CD8-positive, alpha-beta memory T cell (primary cell): ENCODE measurements at regions not wholly inside any gene's neighbourhood (a gene's known extent, or its start where the extent isn't known, plus 50 kb on each side); places are given as distances from the start of the nearest gene placed in this dataset.

ENCODE experiments used
- CTCF ChIA-PET: fragments of 350-600 bp; sonication (Branson Sonifier 250); formaldehyde crosslinking; loops from one replicate; lab custom pipeline; 2021; ENCODE audit warnings: antibody characterized with exemption; lab: Charles Lee
- POLR2A ChIA-PET: fragments of 350-600 bp; sonication (Branson Sonifier 250); formaldehyde crosslinking; loops from one replicate; lab custom pipeline; 2021; ENCODE audit warnings: antibody characterized with exemption; lab: Charles Lee
- DNase-seq, 5 donors: peaks; one replicate each; pipeline versions ENCODE4 v3.0.0 to v3.0.0-alpha.2; 2020 to 2022; ENCODE audit warnings: mixed read lengths in 1 of 5
- H3K27ac ChIP-seq: one replicate; pipeline ENCODE4 v1.7.0; 2013; ENCODE audit warnings: low read depth, mild to moderate bottlenecking, low read length, moderate library complexity
- H3K27me3 ChIP-seq: 2 replicates; pipeline ENCODE4 v1.7.0; 2013; ENCODE audit warnings: low read length, mild to moderate bottlenecking; ENCODE audit not compliant: insufficient read depth, poor library complexity, severe bottlenecking
- H3K36me3 ChIP-seq: 2 replicates; pipeline ENCODE4 v1.7.0; 2013; ENCODE audit warnings: mild to moderate bottlenecking, low read length, moderate library complexity; ENCODE audit not compliant: insufficient read depth
- H3K4me1 ChIP-seq: 2 replicates; pipeline ENCODE4 v1.7.0; 2013; ENCODE audit warnings: mild to moderate bottlenecking, low read length, moderate library complexity; ENCODE audit not compliant: insufficient read depth
- H3K4me3 ChIP-seq: 2 replicates; pipeline ENCODE4 v1.7.0; 2013; ENCODE audit warnings: mild to moderate bottlenecking, low read length
- H3K9me3 ChIP-seq: 2 replicates; pipeline ENCODE4 v1.7.0; 2013; ENCODE audit warnings: mild to moderate bottlenecking, low read length
- H3K27ac Mint-ChIP-seq, 8 donors: one replicate each; pipeline ENCODE4 v1.8.0; 2020 to 2021; ENCODE audit warnings: mixed read lengths in 8 of 8, mild to moderate bottlenecking in 6 of 8, inconsistent platforms in 3 of 8, moderate library complexity in 3 of 8
- H3K27me3 Mint-ChIP-seq, 2 donors: one replicate each; pipeline ENCODE4 v1.8.0; 2020 to 2021; ENCODE audit warnings: mixed read lengths in 2 of 2, mild to moderate bottlenecking in 1 of 2, moderate library complexity in 1 of 2
- H3K36me3 Mint-ChIP-seq, 3 donors: one replicate each; pipeline ENCODE4 v1.8.0; 2020 to 2021; ENCODE audit warnings: mixed read lengths in 3 of 3, inconsistent platforms in 1 of 3, mild to moderate bottlenecking in 1 of 3
- H3K4me1 Mint-ChIP-seq, 3 donors: one replicate each; pipeline ENCODE4 v1.8.0; 2020 to 2021; ENCODE audit warnings: mixed read lengths in 3 of 3, inconsistent platforms in 1 of 3, mild to moderate bottlenecking in 1 of 3
- H3K4me3 Mint-ChIP-seq, 7 donors: one replicate each; pipeline ENCODE4 v1.8.0; 2020 to 2021; ENCODE audit warnings: mixed read lengths in 7 of 7, mild to moderate bottlenecking in 6 of 7, moderate library complexity in 4 of 7, inconsistent platforms in 2 of 7
- H3K9me3 Mint-ChIP-seq, 5 donors: one replicate each; pipeline ENCODE4 v1.8.0; 2020 to 2022; ENCODE audit warnings: mixed read lengths in 5 of 5, mild to moderate bottlenecking in 3 of 5, moderate library complexity in 2 of 5, inconsistent platforms in 1 of 5

DNA sequence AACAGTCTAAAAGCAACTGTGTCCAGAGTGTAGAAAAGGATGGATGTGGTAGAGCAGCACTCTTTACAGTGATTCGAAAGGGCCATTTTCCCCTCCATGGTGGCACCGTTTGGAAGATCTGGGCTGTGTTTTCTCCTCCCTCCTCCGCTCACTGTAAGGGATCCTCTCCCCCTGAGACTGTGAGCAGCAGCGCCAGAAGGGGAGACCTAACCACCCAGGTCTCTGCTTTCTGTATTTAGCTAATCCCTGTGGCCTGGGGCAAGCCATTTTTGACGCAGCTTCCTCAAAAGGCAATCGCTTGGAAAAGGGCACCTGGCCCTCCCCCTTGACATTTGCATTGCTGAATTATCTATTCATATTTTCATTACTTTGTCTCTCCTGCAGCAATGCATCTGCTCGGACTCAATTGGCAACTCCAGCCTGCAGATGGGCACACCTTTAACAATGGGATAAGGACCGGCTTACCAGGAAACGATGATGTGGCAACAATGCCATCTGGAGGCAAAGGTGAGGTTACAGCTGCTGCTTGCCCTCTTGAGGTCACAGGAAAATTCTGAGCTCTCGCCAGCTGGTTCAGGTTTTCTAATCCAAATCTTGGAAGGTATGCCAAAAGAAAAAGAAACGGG, 244.3 kb upstream of the WWC1 start:
- H3K4me3 Mint-ChIP-seq: no peak overlapping the region

DNA sequence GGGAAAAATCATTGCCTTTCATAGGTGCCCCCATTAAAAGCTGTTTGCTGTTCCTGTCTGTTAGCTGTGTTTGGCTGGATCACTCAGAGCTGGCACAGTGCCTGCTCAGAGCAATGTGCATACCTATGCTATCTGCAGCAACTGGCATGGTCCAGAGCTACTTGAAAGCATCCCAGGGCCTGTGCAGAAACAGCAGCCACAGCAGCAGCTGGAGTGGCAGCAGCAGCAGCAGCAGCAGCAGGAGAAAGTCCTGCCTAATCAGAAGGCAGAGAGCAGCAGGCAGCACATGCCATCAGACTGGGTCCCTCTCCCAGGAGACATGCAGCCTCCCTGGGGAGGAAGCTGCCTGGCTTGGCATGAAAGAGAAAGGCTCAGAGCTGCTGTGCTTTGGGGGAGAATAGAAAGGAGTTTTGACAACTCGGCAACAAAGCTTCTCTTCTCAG, 243.8 kb upstream of the WWC1 start:
- Mint-ChIP-seq H3K4me1 (no peaks in the 10 kb centered on the region), H3K27ac (no peak overlapping the region), H3K9me3 (peaks cover 0 to 3% (median 0%) of the 10 kb centered on the region in 5 donors), H3K36me3 (no peaks in the 10 kb centered on the region), H3K27me3 (no peaks in the 10 kb centered on the region), H3K4me3 (no peak overlapping the region)
- ChIA-PET CTCF (no interaction called here), POLR2A (no interaction called here)
- Histone ChIP-seq H3K4me3 (no peak overlapping the region), H3K27ac (no peak overlapping the region), H3K9me3 (no peaks in the 10 kb centered on the region), H3K36me3 (no peaks in the 10 kb centered on the region), H3K4me1 (no peaks in the 10 kb centered on the region), H3K27me3 (no peaks in the 10 kb centered on the region)
- no peak for DNase-seq

More for the DNA sequence above, 244.3 kb upstream of the WWC1 start:
- CTCF ChIA-PET: no interaction called here
- Histone ChIP-seq H3K4me3 (no peak overlapping the region), H3K27me3 (no peaks in the 10 kb centered on the region), H3K9me3 (no peaks in the 10 kb centered on the region), H3K27ac (no peak overlapping the region), H3K36me3 (no peaks in the 10 kb centered on the region), H3K4me1 (no peaks in the 10 kb centered on the region)
- no peaks in the 10 kb centered on the region for H3K36me3 Mint-ChIP-seq
- H3K4me1 Mint-ChIP-seq: no peaks in the 10 kb centered on the region
- POLR2A ChIA-PET: no interaction called here
- peaks cover 0 to 3% (median 0%) of the 10 kb centered on the region in 5 donors for H3K9me3 Mint-ChIP-seq
- H3K27ac Mint-ChIP-seq: no peak overlapping the region
- no peak for DNase-seq
- no peaks in the 10 kb centered on the region for H3K27me3 Mint-ChIP-seq

DNA sequence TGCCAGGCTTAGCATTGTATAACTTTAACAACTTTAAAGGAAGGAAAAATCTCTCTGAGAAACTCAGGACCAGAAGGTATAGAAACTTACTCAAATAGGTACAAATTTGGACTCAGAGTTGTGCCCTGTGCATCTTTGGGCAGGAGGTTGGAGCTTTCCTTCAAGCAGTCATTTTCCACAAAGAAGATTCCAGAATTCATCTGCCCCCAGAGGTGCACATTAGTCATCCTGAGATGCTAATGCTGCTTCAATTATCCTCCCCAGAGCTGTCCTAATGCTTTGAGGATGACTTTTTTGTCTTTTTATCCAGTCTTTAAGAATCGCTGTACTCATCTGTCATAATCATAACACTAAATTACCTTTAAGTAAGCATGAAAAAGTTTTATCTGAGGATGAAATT, 243.0 kb upstream of the WWC1 start:
- no peak overlapping the region for H3K27ac ChIP-seq
- H3K27me3 Mint-ChIP-seq: no peaks in the 10 kb centered on the region
- no peak overlapping the region for H3K27ac Mint-ChIP-seq
- peaks cover 0 to 3% (median 0%) of the 10 kb centered on the region in 5 donors for H3K9me3 Mint-ChIP-seq
- H3K4me3 ChIP-seq: no peak overlapping the region
- H3K4me3 Mint-ChIP-seq: no peak overlapping the region
- no peaks in the 10 kb centered on the region for H3K4me1 Mint-ChIP-seq
- POLR2A ChIA-PET: no interaction called here
- DNase-seq: no peak
- no peaks in the 10 kb centered on the region for H3K9me3 ChIP-seq
- no peaks in the 10 kb centered on the region for H3K27me3 ChIP-seq
- no peaks in the 10 kb centered on the region for H3K36me3 ChIP-seq
- H3K36me3 Mint-ChIP-seq: no peaks in the 10 kb centered on the region
- H3K4me1 ChIP-seq: no peaks in the 10 kb centered on the region
- CTCF ChIA-PET: no interaction called here

DNA sequence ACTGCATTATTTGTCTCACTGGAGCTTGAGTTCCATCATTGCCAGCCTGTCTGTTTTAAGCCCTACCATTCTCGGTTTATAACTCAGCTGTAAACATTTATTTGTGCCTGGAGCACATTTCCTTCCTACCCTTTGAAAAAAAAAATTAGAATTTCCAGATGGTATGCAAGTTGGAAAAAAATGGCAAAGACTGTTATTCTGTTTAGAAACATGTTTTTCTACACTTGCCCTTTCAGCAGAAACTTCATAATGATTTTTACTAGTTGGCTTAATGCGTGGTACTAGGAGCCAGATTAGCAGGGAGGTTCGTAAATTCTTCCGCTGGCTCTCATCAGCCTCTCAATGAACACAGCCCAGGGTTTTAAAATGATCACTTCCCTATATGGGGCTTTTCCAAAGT, 238.8 kb upstream of the WWC1 start:
- ChIA-PET CTCF (no interaction called here), POLR2A (no interaction called here)
- Mint-ChIP-seq H3K4me3 (no peak overlapping the region), H3K27me3 (no peaks in the 10 kb centered on the region), H3K36me3 (no peaks in the 10 kb centered on the region), H3K4me1 (no peaks in the 10 kb centered on the region), H3K9me3 (peaks cover 0 to 3% (median 0%) of the 10 kb centered on the region in 5 donors), H3K27ac (no peak overlapping the region)
- no peak overlapping the region for H3K4me3 ChIP-seq
- no peaks in the 10 kb centered on the region for H3K9me3 ChIP-seq
- no peak for DNase-seq
- no peaks in the 10 kb centered on the region for H3K27me3 ChIP-seq
- H3K36me3 ChIP-seq: no peaks in the 10 kb centered on the region
- H3K4me1 ChIP-seq: no peaks in the 10 kb centered on the region
- no peak overlapping the region for H3K27ac ChIP-seq

DNA sequence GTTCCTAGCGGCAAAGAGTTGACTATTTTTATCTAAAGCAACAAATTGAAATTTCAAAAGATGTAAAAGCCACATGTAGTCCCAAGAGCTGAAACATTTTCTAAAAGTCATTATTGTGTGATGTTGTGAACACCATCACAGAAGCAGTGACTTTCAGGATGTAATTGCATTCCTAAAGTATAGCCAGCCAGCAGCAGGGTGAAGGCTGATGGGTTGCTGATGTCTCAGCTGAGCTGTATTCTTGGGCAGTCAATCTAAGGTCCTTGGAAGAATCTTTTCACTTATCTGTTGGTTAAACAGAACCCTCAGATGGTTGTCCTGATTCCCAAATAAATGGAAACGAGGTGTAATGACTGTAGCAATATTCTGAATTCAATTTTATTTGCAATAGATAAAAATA, 237.4 kb upstream of the WWC1 start:
- no peaks in the 10 kb centered on the region for H3K36me3 ChIP-seq
- H3K27ac ChIP-seq: no peak overlapping the region
- H3K4me3 Mint-ChIP-seq: no peak overlapping the region
- H3K4me1 ChIP-seq: no peaks in the 10 kb centered on the region
- peaks cover 0 to 3% (median 0%) of the 10 kb centered on the region in 3 donors for H3K36me3 Mint-ChIP-seq
- H3K4me3 ChIP-seq: no peak overlapping the region
- DNase-seq: no peak
- peaks cover 0 to 5% (median 0%) of the 10 kb centered on the region in 5 donors for H3K9me3 Mint-ChIP-seq
- H3K4me1 Mint-ChIP-seq: no peaks in the 10 kb centered on the region
- CTCF ChIA-PET: no interaction called here
- H3K9me3 ChIP-seq: no peaks in the 10 kb centered on the region
- H3K27me3 ChIP-seq: no peaks in the 10 kb centered on the region
- H3K27ac Mint-ChIP-seq: no peak overlapping the region
- no peaks in the 10 kb centered on the region for H3K27me3 Mint-ChIP-seq
- POLR2A ChIA-PET: no interaction called here

DNA sequence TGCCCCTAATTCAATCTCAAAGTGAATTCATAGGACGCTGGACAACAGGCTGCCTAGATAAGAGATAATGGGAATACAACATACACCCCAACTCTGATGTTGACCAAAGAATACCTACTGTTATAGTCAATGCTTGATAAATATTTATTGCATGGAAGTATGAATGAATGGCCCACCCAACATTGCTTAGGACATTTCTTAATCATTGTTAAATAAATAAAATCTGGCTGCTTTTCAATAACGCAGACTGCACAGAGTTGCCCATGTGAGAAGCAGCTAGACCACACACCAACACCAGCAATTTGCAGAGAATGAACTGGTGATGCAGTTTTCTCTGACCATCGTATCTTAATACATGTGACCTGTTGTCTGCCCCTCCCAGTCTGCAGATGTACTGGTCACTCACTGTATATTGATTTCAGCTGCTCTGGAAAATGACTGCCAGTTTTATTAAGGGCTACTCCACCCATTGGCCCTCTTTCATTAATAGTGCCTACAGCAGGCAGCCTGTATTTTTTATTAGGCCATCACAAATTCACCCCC, 236.2 kb upstream of the WWC1 start:
- Mint-ChIP-seq H3K36me3 (peaks cover 0 to 3% (median 0%) of the 10 kb centered on the region in 3 donors), H3K4me3 (no peak overlapping the region), H3K9me3 (peaks cover 0 to 3% (median 0%) of the 10 kb centered on the region in 5 donors), H3K27me3 (no peaks in the 10 kb centered on the region), H3K4me1 (no peaks in the 10 kb centered on the region), H3K27ac (no peak overlapping the region)
- Histone ChIP-seq H3K4me1 (no peaks in the 10 kb centered on the region), H3K36me3 (no peaks in the 10 kb centered on the region), H3K27me3 (no peaks in the 10 kb centered on the region), H3K27ac (no peak overlapping the region), H3K9me3 (no peaks in the 10 kb centered on the region), H3K4me3 (no peak overlapping the region)
- no peak for DNase-seq
- CTCF ChIA-PET: no interaction called here
- POLR2A ChIA-PET: no interaction called here

DNA sequence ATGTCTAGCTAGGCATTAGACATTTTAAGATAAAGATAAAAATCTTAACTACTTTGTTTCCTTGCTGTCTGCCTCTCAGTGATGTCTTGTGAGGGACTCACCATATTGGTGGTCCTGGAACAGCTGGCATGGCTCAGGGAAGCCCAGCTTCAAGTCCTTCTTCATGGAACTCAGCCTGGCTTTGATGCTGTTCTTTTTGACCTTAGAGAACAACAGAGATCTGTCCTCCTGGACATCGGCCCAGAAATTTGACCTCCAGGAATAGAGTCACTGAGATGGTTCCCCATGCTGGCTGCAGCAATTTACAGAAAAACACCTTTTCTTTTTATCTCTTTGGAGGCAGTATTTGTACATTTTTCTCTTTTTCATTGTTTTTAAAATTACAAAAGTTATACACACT, 235.5 kb upstream of the WWC1 start:
- no peaks in the 10 kb centered on the region for H3K4me1 Mint-ChIP-seq
- H3K9me3 ChIP-seq: no peaks in the 10 kb centered on the region
- H3K27ac ChIP-seq: no peak overlapping the region
- peaks cover 0 to 3% (median 0%) of the 10 kb centered on the region in 3 donors for H3K36me3 Mint-ChIP-seq
- CTCF ChIA-PET: no interaction called here
- no peaks in the 10 kb centered on the region for H3K36me3 ChIP-seq
- POLR2A ChIA-PET: no interaction called here
- H3K4me1 ChIP-seq: no peaks in the 10 kb centered on the region
- DNase-seq: no peak
- no peaks in the 10 kb centered on the region for H3K27me3 Mint-ChIP-seq
- no peak overlapping the region for H3K4me3 ChIP-seq
- H3K4me3 Mint-ChIP-seq: no peak overlapping the region
- H3K27me3 ChIP-seq: no peaks in the 10 kb centered on the region
- H3K9me3 Mint-ChIP-seq: peaks cover 0 to 3% (median 0%) of the 10 kb centered on the region in 5 donors
- no peak overlapping the region for H3K27ac Mint-ChIP-seq

DNA sequence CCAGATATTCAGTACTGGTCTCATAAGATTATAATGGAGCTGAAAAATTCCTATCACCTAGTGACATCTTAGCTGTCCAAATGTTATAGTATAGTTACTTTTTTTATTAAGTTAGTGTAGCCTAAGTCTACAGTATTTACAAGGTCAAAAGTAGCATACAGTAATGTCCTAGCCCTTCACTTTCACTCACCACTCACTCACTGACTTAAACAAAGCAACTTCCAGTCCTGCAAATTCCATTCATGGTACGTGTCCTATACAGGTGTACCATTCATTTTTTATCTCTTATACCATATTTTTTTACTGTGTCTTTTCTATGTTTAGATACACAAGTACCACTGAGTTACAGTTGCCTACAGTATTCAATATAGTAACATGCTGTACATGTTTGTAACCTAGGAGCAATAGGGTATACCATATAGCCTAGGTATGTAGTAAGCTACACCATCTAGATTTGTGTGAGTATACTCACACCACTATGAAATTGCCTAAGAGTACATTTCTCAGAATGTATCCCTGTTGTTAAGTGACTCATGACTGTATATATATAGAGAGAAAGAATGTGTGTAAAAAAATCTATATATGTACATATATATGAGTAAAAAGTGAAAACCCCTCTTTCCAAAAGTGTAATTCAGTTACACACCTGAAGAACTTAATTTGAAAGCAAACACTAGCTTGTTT, 234.8 kb upstream of the WWC1 start:
- H3K4me1 ChIP-seq: no peaks in the 10 kb centered on the region
- H3K36me3 Mint-ChIP-seq: peaks cover 0 to 3% (median 0%) of the 10 kb centered on the region in 3 donors
- no peaks in the 10 kb centered on the region for H3K27me3 ChIP-seq
- no peak overlapping the region for H3K4me3 ChIP-seq
- peaks cover 0 to 3% (median 0%) of the 10 kb centered on the region in 5 donors for H3K9me3 Mint-ChIP-seq
- H3K4me1 Mint-ChIP-seq: no peaks in the 10 kb centered on the region
- H3K27ac ChIP-seq: no peak overlapping the region
- H3K27ac Mint-ChIP-seq: no peak overlapping the region
- ChIA-PET CTCF (no interaction called here), POLR2A (no interaction called here)
- no peaks in the 10 kb centered on the region for H3K27me3 Mint-ChIP-seq
- no peak overlapping the region for H3K4me3 Mint-ChIP-seq
- no peaks in the 10 kb centered on the region for H3K9me3 ChIP-seq
- H3K36me3 ChIP-seq: no peaks in the 10 kb centered on the region
- DNase-seq: no peak
